ENCODE measurements at regions not wholly inside any gene's neighbourhood (a gene's known extent, or its start where the extent isn't known, plus 50 kb on each side); places are given as distances from the start of the nearest gene placed in this dataset.

- dilution Hi-C loops (cut with MboI; ENCODE audit: extremely low pct_ligation_motif_present, low sequenced_read_pairs) = no loop called here
- no peaks in the 10 kb centered on the region for H3K4me1 ChIP-seq (ENCODE audit: control insufficient read depth, extremely low read depth, insufficient read depth, low read length)
- no peaks in the 10 kb centered on the region for H3K36me3 ChIP-seq (ENCODE audit: control insufficient read depth in 2 of 2, extremely low read depth in 1 of 2, insufficient read depth in 2 of 2, low read length in 2 of 2)
- H3K4me3 ChIP-seq (ENCODE audit: control insufficient read depth in 2 of 3, extremely low read depth in 1 of 3, insufficient read depth in 2 of 3, low read depth in 1 of 3, low read length in 3 of 3) = no peak overlapping the region
- no peaks in the 10 kb centered on the region for H4K20me1 ChIP-seq (ENCODE audit: control insufficient read depth, extremely low read depth, insufficient read depth, low read length)
- H3K9ac ChIP-seq (ENCODE audit: control insufficient read depth, extremely low read depth, insufficient read depth, low read length) = no peak overlapping the region
- no peak overlapping the region for H3K27ac ChIP-seq (ENCODE audit: control insufficient read depth, insufficient read depth, low read length)
- no peak for FAIRE-seq
- H2AFZ ChIP-seq (ENCODE audit: control insufficient read depth, low read length) = no peak overlapping the region
- TF ChIP-seq EZH2 (IDR thresholded peaks at IDR 0.05; ENCODE audit: low read length) = no peak
- TF ChIP-seq CTCF (optimal IDR thresholded peaks at IDR 0.05 in 1 of 3, IDR thresholded peaks at IDR 0.05 in 1 of 3, conservative IDR thresholded peaks at IDR 0.05 in 1 of 3; ENCODE audit: extremely low read depth in 1 of 3, insufficient read depth in 2 of 3, low read length in 3 of 3) = no peak
- no peaks in the 10 kb centered on the region for H3K27me3 ChIP-seq (ENCODE audit: control insufficient read depth, extremely low read depth, insufficient read depth, low read length)
- H3K9me1 ChIP-seq (ENCODE audit: control insufficient read depth, extremely low read depth, insufficient read depth, low read length) = no peaks in the 10 kb centered on the region
- H3K4me2 ChIP-seq (ENCODE audit: control insufficient read depth, extremely low read depth, insufficient read depth, low read depth, low read length) = no peak overlapping the region
- no peaks in the 10 kb centered on the region for H3K9me3 ChIP-seq (ENCODE audit: control insufficient read depth, low read depth, low read length)
- no peaks in the 10 kb centered on the region for H3K79me2 ChIP-seq (ENCODE audit: control insufficient read depth, insufficient read depth, low read length)
- DNase-seq (ENCODE audit: low read depth, low spot score) = no peak
Observed at GRCh38 chr7:85730012-85730411, 543.2 kb upstream of the SEMA3D start.

- Histone ChIP-seq H3K79me2 (ENCODE audit: control insufficient read depth, insufficient read depth, low read length) (no peaks in the 10 kb centered on the region), H3K9me3 (ENCODE audit: control insufficient read depth, low read depth, low read length) (no peaks in the 10 kb centered on the region), H3K9ac (ENCODE audit: control insufficient read depth, extremely low read depth, insufficient read depth, low read length) (no peak overlapping the region), H3K4me2 (ENCODE audit: control insufficient read depth, extremely low read depth, insufficient read depth, low read depth, low read length) (no peak overlapping the region), H3K9me1 (ENCODE audit: control insufficient read depth, extremely low read depth, insufficient read depth, low read length) (no peaks in the 10 kb centered on the region), H3K36me3 (ENCODE audit: control insufficient read depth in 2 of 2, extremely low read depth in 1 of 2, insufficient read depth in 2 of 2, low read length in 2 of 2) (no peaks in the 10 kb centered on the region), H4K20me1 (ENCODE audit: control insufficient read depth, extremely low read depth, insufficient read depth, low read length) (no peaks in the 10 kb centered on the region), H3K4me1 (ENCODE audit: control insufficient read depth, extremely low read depth, insufficient read depth, low read length) (peaks cover 1% of the 10 kb centered on the region), H3K27ac (ENCODE audit: control insufficient read depth, insufficient read depth, low read length) (no peak overlapping the region), H2AFZ (ENCODE audit: control insufficient read depth, low read length) (no peak overlapping the region), H3K4me3 (ENCODE audit: control insufficient read depth in 2 of 3, extremely low read depth in 1 of 3, insufficient read depth in 2 of 3, low read depth in 1 of 3, low read length in 3 of 3) (no peak overlapping the region), H3K27me3 (ENCODE audit: control insufficient read depth, extremely low read depth, insufficient read depth, low read length) (no peaks in the 10 kb centered on the region)
- DNase-seq (ENCODE audit: low read depth, low spot score) (no peak), FAIRE-seq (no peak)
- no peak for TF ChIP-seq CTCF (optimal IDR thresholded peaks at IDR 0.05 in 1 of 3, IDR thresholded peaks at IDR 0.05 in 1 of 3, conservative IDR thresholded peaks at IDR 0.05 in 1 of 3; ENCODE audit: extremely low read depth in 1 of 3, insufficient read depth in 2 of 3, low read length in 3 of 3)
- no peak for TF ChIP-seq EZH2 (IDR thresholded peaks at IDR 0.05; ENCODE audit: low read length)
- dilution Hi-C loops (cut with MboI; ENCODE audit: extremely low pct_ligation_motif_present, low sequenced_read_pairs) = no loop called here
Observed at GRCh38 chr7:85725026-85725425, 538.2 kb upstream of the SEMA3D start.

All from keratinocyte (primary cell).